ENCODE measurements at regions not wholly inside any gene's neighbourhood (a gene's known extent, or its start where the extent isn't known, plus 50 kb on each side); places are given as distances from the start of the nearest gene placed in this dataset.
"Not testable (repeated sequence)": the region's sequence is repeated elsewhere in the genome, so short reads cannot be mapped to it uniquely, and the experiment has no call there.

- DNase-seq (ENCODE audit: low spot score): no peak
- H3K4me3 ChIP-seq: no peak overlapping the region
- peaks cover 4% of the 10 kb centered on the region for H3K27me3 Mint-ChIP-seq (ENCODE audit: insufficient read depth, low read depth)
- no peaks in the 10 kb centered on the region for H3K36me3 ChIP-seq
- no peak overlapping the region for H3K4me3 Mint-ChIP-seq
- no peaks in the 10 kb centered on the region for H4K20me1 ChIP-seq (ENCODE audit: low read depth)
- H3K9ac ChIP-seq: no peak overlapping the region
- H3K4me2 ChIP-seq: no peak overlapping the region
- TF ChIP-seq CTCF (IDR thresholded peaks at IDR 0.05): no peak
- no peak overlapping the region for H3K27ac Mint-ChIP-seq
- H2AFZ ChIP-seq (replicated peaks): no peak overlapping the region
- H3K9me3 Mint-ChIP-seq: no peaks in the 10 kb centered on the region
- no peaks in the 10 kb centered on the region for H3K27me3 ChIP-seq
- H3K27ac ChIP-seq: no peak overlapping the region
- no peaks in the 10 kb centered on the region for H3K79me2 ChIP-seq (ENCODE audit: low read depth)
- no peaks in the 10 kb centered on the region for H3F3A ChIP-seq (ENCODE audit: low read depth)
- no peaks in the 10 kb centered on the region for H3K4me1 Mint-ChIP-seq
- no peaks in the 10 kb centered on the region for H3K9me3 ChIP-seq (ENCODE audit: low read depth)
- no peaks in the 10 kb centered on the region for H3K36me3 Mint-ChIP-seq
- H3K4me1 ChIP-seq: no peaks in the 10 kb centered on the region
Measured at GRCh38 chr6:105867821-105868220, 218.3 kb upstream of the PRDM1 start.

- Histone ChIP-seq H3K4me2 (no peak overlapping the region), H3K36me3 (no peaks in the 10 kb centered on the region), H3K9me3 (ENCODE audit: low read depth) (no peaks in the 10 kb centered on the region), H4K20me1 (ENCODE audit: low read depth) (no peaks in the 10 kb centered on the region), H2AFZ (replicated peaks) (no peak overlapping the region), H3K27me3 (no peaks in the 10 kb centered on the region), H3K27ac (no peak overlapping the region), H3F3A (ENCODE audit: low read depth) (no peaks in the 10 kb centered on the region), H3K4me1 (no peaks in the 10 kb centered on the region), H3K79me2 (ENCODE audit: low read depth) (no peaks in the 10 kb centered on the region), H3K9ac (no peak overlapping the region), H3K4me3 (no peak overlapping the region)
- TF ChIP-seq EZH2phosphoT487 (IDR thresholded peaks at IDR 0.05): no peak
- TF ChIP-seq EZH2 (IDR thresholded peaks at IDR 0.05): no peak
- no peak for TF ChIP-seq CTCF (IDR thresholded peaks at IDR 0.05)
- Mint-ChIP-seq H3K27me3 (ENCODE audit: insufficient read depth, low read depth) (peaks cover 4% of the 10 kb centered on the region), H3K27ac (no peak overlapping the region), H3K4me3 (no peak overlapping the region), H3K9me3 (no peaks in the 10 kb centered on the region), H3K4me1 (no peaks in the 10 kb centered on the region), H3K36me3 (no peaks in the 10 kb centered on the region)
- DNase-seq (ENCODE audit: low spot score): no peak
Measured at GRCh38 chr6:105867277-105867676, 218.9 kb upstream of the PRDM1 start.

GRCh38 chr6:105862936-105863607 lies 223.1 kb upstream of the PRDM1 start:
- no peaks in the 10 kb centered on the region for H3K36me3 Mint-ChIP-seq
- DNase-seq (ENCODE audit: low spot score): no peak
- Histone ChIP-seq H3K4me2 (no peak overlapping the region), H3F3A (ENCODE audit: low read depth) (no peaks in the 10 kb centered on the region), H3K27ac (no peak overlapping the region), H3K36me3 (no peaks in the 10 kb centered on the region), H3K9me3 (ENCODE audit: low read depth) (no peaks in the 10 kb centered on the region), H2AFZ (replicated peaks) (no peak overlapping the region), H3K9ac (no peak overlapping the region), H3K4me1 (no peaks in the 10 kb centered on the region), H3K4me3 (no peak overlapping the region), H3K27me3 (no peaks in the 10 kb centered on the region), H4K20me1 (ENCODE audit: low read depth) (no peaks in the 10 kb centered on the region), H3K79me2 (ENCODE audit: low read depth) (no peaks in the 10 kb centered on the region)
- no peak overlapping the region for H3K4me3 Mint-ChIP-seq
- peaks cover 4% of the 10 kb centered on the region for H3K27me3 Mint-ChIP-seq (ENCODE audit: insufficient read depth, low read depth)
- TF ChIP-seq EZH2phosphoT487 (IDR thresholded peaks at IDR 0.05) (no peak), CTCF (IDR thresholded peaks at IDR 0.05) (no peak), EZH2 (IDR thresholded peaks at IDR 0.05) (no peak)
- H3K9me3 Mint-ChIP-seq: no peaks in the 10 kb centered on the region
- H3K4me1 Mint-ChIP-seq: no peaks in the 10 kb centered on the region
- no peak overlapping the region for H3K27ac Mint-ChIP-seq

- not testable (repeated sequence) for DNase-seq (ENCODE audit: low spot score); H3K36me3 ChIP-seq; H3K4me3 Mint-ChIP-seq; H3K27me3 ChIP-seq; H3K9me3 ChIP-seq (ENCODE audit: low read depth); H2AFZ ChIP-seq (replicated peaks); H3K27me3 Mint-ChIP-seq (ENCODE audit: insufficient read depth, low read depth); H3K9me3 Mint-ChIP-seq; H3K4me2 ChIP-seq; H3K36me3 Mint-ChIP-seq; H3K79me2 ChIP-seq (ENCODE audit: low read depth); H3K4me1 ChIP-seq; H3K9ac ChIP-seq; H3K27ac Mint-ChIP-seq; H4K20me1 ChIP-seq (ENCODE audit: low read depth); H3K4me3 ChIP-seq; H3F3A ChIP-seq (ENCODE audit: low read depth); H3K4me1 Mint-ChIP-seq; H3K27ac ChIP-seq
Measured at GRCh38 chr6:105860927-105861326, 225.2 kb upstream of the PRDM1 start.

Data from neural progenitor cell (in vitro differentiated cells).